ENCODE measurements at regions not wholly inside any gene's neighbourhood (a gene's known extent, or its start where the extent isn't known, plus 50 kb on each side); places are given as distances from the start of the nearest gene placed in this dataset.

GRCh38 chr13:44035400-44035799, 155.7 kb downstream of the LACC1 start:
- TF ChIP-seq CTCF (IDR thresholded peaks at IDR 0.05; ENCODE audit: borderline replicate concordance, insufficient read depth, low read depth, low read length) = no peak

GRCh38 chr13:44040070-44040817, 160.5 kb downstream of the LACC1 start:
- no peak for TF ChIP-seq CTCF (IDR thresholded peaks at IDR 0.05; ENCODE audit: borderline replicate concordance, insufficient read depth, low read depth, low read length)

More at GRCh38 chr13:44035400-44035799, 155.7 kb downstream of the LACC1 start:
- H3K4me3 ChIP-seq (ENCODE audit: low read depth, low read length) = no peak overlapping the region

GRCh38 chr13:44040818-44041100, 161.1 kb downstream of the LACC1 start:
- TF ChIP-seq CTCF (IDR thresholded peaks at IDR 0.05; ENCODE audit: borderline replicate concordance, insufficient read depth, low read depth, low read length) = no peak
- no peak overlapping the region for H3K4me3 ChIP-seq (ENCODE audit: low read depth, low read length)

More at GRCh38 chr13:44040070-44040817, 160.5 kb downstream of the LACC1 start:
- H3K4me3 ChIP-seq (ENCODE audit: low read depth, low read length) = no peak overlapping the region

GRCh38 chr13:44044547-44045179, 165.0 kb downstream of the LACC1 start:
- no peak overlapping the region for H3K4me3 ChIP-seq (ENCODE audit: low read depth, low read length)
- TF ChIP-seq CTCF (IDR thresholded peaks at IDR 0.05; ENCODE audit: borderline replicate concordance, insufficient read depth, low read depth, low read length) = no peak

- TF ChIP-seq CTCF (IDR thresholded peaks at IDR 0.05; ENCODE audit: borderline replicate concordance, insufficient read depth, low read depth, low read length) = no peak
Observed at GRCh38 chr13:44045180-44045562, 165.5 kb downstream of the LACC1 start.

GRCh38 chr13:44046428-44046827, 166.7 kb downstream of the LACC1 start:
- no peak for TF ChIP-seq CTCF (IDR thresholded peaks at IDR 0.05; ENCODE audit: borderline replicate concordance, insufficient read depth, low read depth, low read length)

More at GRCh38 chr13:44045180-44045562, 165.5 kb downstream of the LACC1 start:
- H3K4me3 ChIP-seq (ENCODE audit: low read depth, low read length) = no peak overlapping the region

GRCh38 chr13:44048326-44048725, 168.6 kb downstream of the LACC1 start:
- H3K4me3 ChIP-seq (ENCODE audit: low read depth, low read length) = no peak overlapping the region
- no peak for TF ChIP-seq CTCF (IDR thresholded peaks at IDR 0.05; ENCODE audit: borderline replicate concordance, insufficient read depth, low read depth, low read length)

More at GRCh38 chr13:44046428-44046827, 166.7 kb downstream of the LACC1 start:
- H3K4me3 ChIP-seq (ENCODE audit: low read depth, low read length) = no peak overlapping the region
